ENCODE measurements at regions not wholly inside any gene's neighbourhood (a gene's known extent, or its start where the extent isn't known, plus 50 kb on each side); places are given as distances from the start of the nearest gene placed in this dataset.

- TF ChIP-seq CTCF (IDR thresholded peaks at IDR 0.05): no peak
- TF ChIP-seq POLR2A (IDR thresholded peaks at IDR 0.05): no peak
Measured at GRCh38 chr3:193754719-193755118, 161.7 kb downstream of the OPA1 start.
